Fibroblast of peridontal ligament (primary cell): ENCODE measurements at regions not wholly inside any gene's neighbourhood (a gene's known extent, or its start where the extent isn't known, plus 50 kb on each side); places are given as distances from the start of the nearest gene placed in this dataset.

Experiments used
- DNase-seq: peaks from one replicate; pipeline ENCODE4 v3.0.0-alpha.2; 2010; ENCODE audit errors: extremely low read depth

DNA sequence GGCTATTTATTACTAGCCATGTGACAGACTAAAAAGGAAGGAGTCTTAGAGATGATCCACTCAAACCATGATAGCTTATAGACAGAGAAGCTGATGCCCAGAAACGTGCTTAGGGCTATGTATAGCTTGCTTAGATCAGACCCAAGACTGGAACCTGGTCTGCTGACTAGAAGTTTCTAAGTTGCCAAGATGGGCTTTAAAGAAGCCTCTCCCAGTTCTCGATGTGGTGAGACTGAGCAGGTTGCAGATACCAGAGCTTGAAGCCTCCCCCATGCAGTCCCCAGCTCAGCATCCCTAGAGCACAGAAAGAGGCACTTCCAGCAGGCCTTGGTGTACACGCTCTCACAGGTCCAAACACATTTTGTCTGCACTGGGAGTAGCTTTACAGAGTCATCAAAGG is 51.1 kb upstream of the ATP10B start:
- DNase-seq, result no peak
